ENCODE measurements at regions not wholly inside any gene's neighbourhood (a gene's known extent, or its start where the extent isn't known, plus 50 kb on each side); places are given as distances from the start of the nearest gene placed in this dataset.

GRCh38 chr14:61847861-61848260, 85.6 kb downstream of the SNAPC1 start:
- no peaks in the 10 kb centered on the region for H3K4me1 Mint-ChIP-seq (ENCODE audit: low read depth in 2 of 2)
- H3K27me3 Mint-ChIP-seq = peaks cover 18 to 23% of the 10 kb centered on the region in 2 donors
- ATAC-seq (replicated peaks) (no peak), DNase-seq (no peak)
- no peaks in the 10 kb centered on the region for H3K36me3 Mint-ChIP-seq (ENCODE audit: insufficient read depth)
- no peak overlapping the region for H3K4me3 Mint-ChIP-seq
- no peaks in the 10 kb centered on the region for H3K9me3 Mint-ChIP-seq
- H3K27ac Mint-ChIP-seq = no peak overlapping the region

- ATAC-seq (replicated peaks) = no peak
- Mint-ChIP-seq H3K4me1 (ENCODE audit: low read depth in 2 of 2) (no peaks in the 10 kb centered on the region), H3K27ac (no peak overlapping the region), H3K9me3 (no peaks in the 10 kb centered on the region), H3K36me3 (ENCODE audit: insufficient read depth) (no peaks in the 10 kb centered on the region), H3K4me3 (no peak overlapping the region), H3K27me3 (peaks cover 52 to 53% of the 10 kb centered on the region in 2 donors)
- DNase-seq = no peak
Observed at GRCh38 chr14:61854898-61855297, 92.7 kb downstream of the SNAPC1 start.

- Mint-ChIP-seq H3K27ac (no peak overlapping the region), H3K9me3 (no peaks in the 10 kb centered on the region), H3K4me1 (ENCODE audit: low read depth in 2 of 2) (peaks cover 2 to 5% of the 10 kb centered on the region in 2 donors), H3K27me3 (peaks cover 20 to 25% of the 10 kb centered on the region in 2 donors), H3K36me3 (ENCODE audit: insufficient read depth) (no peaks in the 10 kb centered on the region), H3K4me3 (no peak overlapping the region)
- DNase-seq = peak; percentile 25 to 64 (median 31)
- ATAC-seq (replicated peaks) = peak; percentile 83
Observed at GRCh38 chr14:61860294-61860918, 98.2 kb downstream of the SNAPC1 start.

- no peaks in the 10 kb centered on the region for H3K36me3 Mint-ChIP-seq (ENCODE audit: insufficient read depth)
- peaks cover 11 to 16% of the 10 kb centered on the region in 2 donors for H3K27me3 Mint-ChIP-seq
- H3K9me3 Mint-ChIP-seq = no peaks in the 10 kb centered on the region
- peaks cover 2 to 5% of the 10 kb centered on the region in 2 donors for H3K4me1 Mint-ChIP-seq (ENCODE audit: low read depth in 2 of 2)
- DNase-seq = no peak
- ATAC-seq (replicated peaks) = no peak
- H3K27ac Mint-ChIP-seq = no peak overlapping the region
- H3K4me3 Mint-ChIP-seq = no peak overlapping the region
Observed at GRCh38 chr14:61861320-61861865, 99.2 kb downstream of the SNAPC1 start.

GRCh38 chr14:61864329-61864898, 102.2 kb downstream of the SNAPC1 start:
- H3K9me3 Mint-ChIP-seq = no peaks in the 10 kb centered on the region
- H3K27ac Mint-ChIP-seq = no peak overlapping the region
- peaks cover 0 to under 1% of the 10 kb centered on the region in 2 donors for H3K27me3 Mint-ChIP-seq
- peaks cover 3% of the 10 kb centered on the region for H3K36me3 Mint-ChIP-seq (ENCODE audit: insufficient read depth)
- H3K4me1 Mint-ChIP-seq (ENCODE audit: low read depth in 2 of 2) = peaks cover 2 to 5% of the 10 kb centered on the region in 2 donors
- no peak for ATAC-seq (replicated peaks)
- no peak overlapping the region for H3K4me3 Mint-ChIP-seq
- DNase-seq = no peak

- H3K9me3 Mint-ChIP-seq = peaks cover 0 to 14% of the 10 kb centered on the region in 2 donors
- peaks cover 10 to 11% of the 10 kb centered on the region in 2 donors for H3K27me3 Mint-ChIP-seq
- no peaks in the 10 kb centered on the region for H3K4me1 Mint-ChIP-seq (ENCODE audit: low read depth in 2 of 2)
- peaks cover 3% of the 10 kb centered on the region for H3K36me3 Mint-ChIP-seq (ENCODE audit: insufficient read depth)
- ATAC-seq (replicated peaks) = peak; percentile 42
- H3K4me3 Mint-ChIP-seq = no peak overlapping the region
- no peak for DNase-seq
- no peak overlapping the region for H3K27ac Mint-ChIP-seq
Observed at GRCh38 chr14:61866932-61867920, 105.0 kb downstream of the SNAPC1 start.

GRCh38 chr14:61868846-61869245, 106.6 kb downstream of the SNAPC1 start:
- H3K9me3 Mint-ChIP-seq = peaks cover 0 to 14% of the 10 kb centered on the region in 2 donors
- no peak for DNase-seq
- peaks cover 3% of the 10 kb centered on the region for H3K36me3 Mint-ChIP-seq (ENCODE audit: insufficient read depth)
- no peak for ATAC-seq (replicated peaks)
- H3K27me3 Mint-ChIP-seq = peaks cover 26 to 27% of the 10 kb centered on the region in 2 donors
- H3K27ac Mint-ChIP-seq = no peak overlapping the region
- H3K4me1 Mint-ChIP-seq (ENCODE audit: low read depth in 2 of 2) = no peaks in the 10 kb centered on the region
- no peak overlapping the region for H3K4me3 Mint-ChIP-seq

GRCh38 chr14:61870163-61870562, 107.9 kb downstream of the SNAPC1 start:
- no peak overlapping the region for H3K4me3 Mint-ChIP-seq
- H3K4me1 Mint-ChIP-seq (ENCODE audit: low read depth in 2 of 2) = no peaks in the 10 kb centered on the region
- DNase-seq = no peak
- peaks cover 3% of the 10 kb centered on the region for H3K36me3 Mint-ChIP-seq (ENCODE audit: insufficient read depth)
- H3K27me3 Mint-ChIP-seq = peaks cover 36 to 37% of the 10 kb centered on the region in 2 donors
- ATAC-seq (replicated peaks) = no peak
- no peak overlapping the region for H3K27ac Mint-ChIP-seq
- peaks cover 0 to 14% of the 10 kb centered on the region in 2 donors for H3K9me3 Mint-ChIP-seq

GRCh38 chr14:61872452-61872851, 110.2 kb downstream of the SNAPC1 start:
- peaks cover 56 to 57% of the 10 kb centered on the region in 2 donors for H3K27me3 Mint-ChIP-seq
- no peak overlapping the region for H3K27ac Mint-ChIP-seq
- peaks cover 3% of the 10 kb centered on the region for H3K36me3 Mint-ChIP-seq (ENCODE audit: insufficient read depth)
- no peak overlapping the region for H3K4me3 Mint-ChIP-seq
- no peak for ATAC-seq (replicated peaks)
- H3K4me1 Mint-ChIP-seq (ENCODE audit: low read depth in 2 of 2) = no peaks in the 10 kb centered on the region
- H3K9me3 Mint-ChIP-seq = peaks cover 0 to 14% of the 10 kb centered on the region in 2 donors
- DNase-seq = no peak

GRCh38 chr14:61875483-61875882, 113.3 kb downstream of the SNAPC1 start:
- DNase-seq (no peak), ATAC-seq (replicated peaks) (no peak)
- no peak overlapping the region for H3K4me3 Mint-ChIP-seq
- H3K27ac Mint-ChIP-seq = no peak overlapping the region
- H3K36me3 Mint-ChIP-seq (ENCODE audit: insufficient read depth) = no peaks in the 10 kb centered on the region
- H3K27me3 Mint-ChIP-seq = peaks cover 69 to 75% of the 10 kb centered on the region in 2 donors
- H3K9me3 Mint-ChIP-seq = peaks cover 0 to 7% of the 10 kb centered on the region in 2 donors
- H3K4me1 Mint-ChIP-seq (ENCODE audit: low read depth in 2 of 2) = no peaks in the 10 kb centered on the region

- peaks cover 78 to 81% of the 10 kb centered on the region in 2 donors for H3K27me3 Mint-ChIP-seq
- H3K4me3 Mint-ChIP-seq = no peak overlapping the region
- DNase-seq (no peak), ATAC-seq (replicated peaks) (no peak)
- no peaks in the 10 kb centered on the region for H3K9me3 Mint-ChIP-seq
- H3K4me1 Mint-ChIP-seq (ENCODE audit: low read depth in 2 of 2) = no peaks in the 10 kb centered on the region
- H3K27ac Mint-ChIP-seq = no peak overlapping the region
- H3K36me3 Mint-ChIP-seq (ENCODE audit: insufficient read depth) = no peaks in the 10 kb centered on the region
Observed at GRCh38 chr14:61876362-61877034, 114.3 kb downstream of the SNAPC1 start.

- H3K9me3 Mint-ChIP-seq = no peaks in the 10 kb centered on the region
- ATAC-seq (replicated peaks) = no peak
- DNase-seq = no peak
- H3K27me3 Mint-ChIP-seq = peaks cover 80 to 86% of the 10 kb centered on the region in 2 donors
- H3K27ac Mint-ChIP-seq = no peak overlapping the region
- no peak overlapping the region for H3K4me3 Mint-ChIP-seq
- no peaks in the 10 kb centered on the region for H3K36me3 Mint-ChIP-seq (ENCODE audit: insufficient read depth)
- H3K4me1 Mint-ChIP-seq (ENCODE audit: low read depth in 2 of 2) = no peaks in the 10 kb centered on the region
Observed at GRCh38 chr14:61877035-61877390, 114.8 kb downstream of the SNAPC1 start.

GRCh38 chr14:61877768-61878167, 115.5 kb downstream of the SNAPC1 start:
- H3K9me3 Mint-ChIP-seq = no peaks in the 10 kb centered on the region
- DNase-seq (no peak), ATAC-seq (replicated peaks) (no peak)
- H3K27ac Mint-ChIP-seq = no peak overlapping the region
- no peaks in the 10 kb centered on the region for H3K4me1 Mint-ChIP-seq (ENCODE audit: low read depth in 2 of 2)
- H3K27me3 Mint-ChIP-seq = peaks cover 82 to 87% of the 10 kb centered on the region in 2 donors
- H3K4me3 Mint-ChIP-seq = no peak overlapping the region
- no peaks in the 10 kb centered on the region for H3K36me3 Mint-ChIP-seq (ENCODE audit: insufficient read depth)
